HL-60 (cell line): ENCODE measurements at regions not wholly inside any gene's neighbourhood (a gene's known extent, or its start where the extent isn't known, plus 50 kb on each side); places are given as distances from the start of the nearest gene placed in this dataset.

Experiments used
- DNase-seq, 2 experiments: peaks; one replicate each; pipeline ENCODE4 v3.0.0-alpha.2; 2010 to 2020; ENCODE audit warnings: low read depth in 1 of 2, low spot score in 1 of 2
- H3K27ac ChIP-seq: fragments of 250-450 bp; sonication (Bioruptor Pico); replicated peaks from 2 replicates; pipeline ENCODE4 v1.5.1; 2020; ENCODE audit warnings: mild to moderate bottlenecking, moderate library complexity
- H3K27me3 ChIP-seq: fragments of 250-450 bp; sonication (Bioruptor Pico); 2 replicates; pipeline ENCODE4 v1.5.1; 2021; ENCODE audit warnings: mild to moderate bottlenecking, moderate library complexity; ENCODE audit not compliant: insufficient read depth, poor library complexity, severe bottlenecking
- H3K4me3 ChIP-seq: replicated peaks from 2 replicates; pipeline ENCODE4 v1.5.1; 2011; ENCODE audit warnings: mild to moderate bottlenecking, control low read depth, low read length; ENCODE audit not compliant: insufficient read depth
- CTCF ChIP-seq: IDR thresholded peaks from one replicate; pipeline ENCODE4 v1.5.1; 2011; ENCODE audit warnings: low read length, control low read depth, inconsistent platforms; ENCODE audit not compliant: insufficient read depth
- GABPA ChIP-seq: IDR thresholded peaks from 2 replicates; pipeline ENCODE4 v1.6.1; 2012; ENCODE audit warnings: low read depth
- POLR2AphosphoS5 ChIP-seq: IDR thresholded peaks from 2 replicates; pipeline ENCODE4 v1.6.1; 2012; ENCODE audit warnings: low read depth
- SPI1 ChIP-seq: IDR thresholded peaks from 2 replicates; pipeline ENCODE4 v1.6.1; 2012; ENCODE audit warnings: low read depth, mild to moderate bottlenecking, borderline replicate concordance
- TF ChIP-seq, protein P1 (sequence below): IDR thresholded peaks from 2 replicates; pipeline ENCODE4 v1.6.1; 2012; ENCODE audit warnings: low read depth; ENCODE audit not compliant: insufficient replicate concordance

DNA sequence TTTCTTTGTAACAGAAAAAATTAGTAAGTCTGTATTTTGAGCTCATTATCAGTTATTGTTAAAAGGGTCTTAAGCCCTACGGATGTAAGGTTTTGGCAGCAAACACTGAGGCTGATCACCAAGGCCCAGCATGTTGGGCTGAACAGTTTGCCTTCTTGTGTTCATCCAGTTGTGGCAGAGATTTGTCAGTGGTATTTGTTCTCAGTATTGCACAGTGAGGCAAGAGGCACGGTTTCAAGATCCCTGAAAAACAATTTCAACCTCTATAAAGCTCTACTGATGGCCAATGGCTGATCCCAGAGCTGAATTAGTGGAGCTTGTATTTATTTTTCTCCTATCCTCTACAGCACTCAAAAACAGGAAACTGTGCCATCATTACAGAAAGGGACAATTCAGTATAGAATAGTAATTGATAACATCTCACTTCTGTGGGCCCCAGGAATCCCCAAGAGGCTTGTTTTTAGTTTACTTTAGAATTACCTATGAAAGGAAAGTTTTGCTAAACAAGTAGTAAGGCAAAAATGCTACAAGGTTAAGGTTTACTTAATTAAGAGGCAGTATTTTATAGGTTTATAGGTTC, 191.8 kb upstream of the RAB4A start:
- no peak for TF ChIP-seq SPI1
- TF ChIP-seq CTCF = no peak
- TF ChIP-seq POLR2AphosphoS5 = no peak
- TF ChIP-seq, protein P1, sequence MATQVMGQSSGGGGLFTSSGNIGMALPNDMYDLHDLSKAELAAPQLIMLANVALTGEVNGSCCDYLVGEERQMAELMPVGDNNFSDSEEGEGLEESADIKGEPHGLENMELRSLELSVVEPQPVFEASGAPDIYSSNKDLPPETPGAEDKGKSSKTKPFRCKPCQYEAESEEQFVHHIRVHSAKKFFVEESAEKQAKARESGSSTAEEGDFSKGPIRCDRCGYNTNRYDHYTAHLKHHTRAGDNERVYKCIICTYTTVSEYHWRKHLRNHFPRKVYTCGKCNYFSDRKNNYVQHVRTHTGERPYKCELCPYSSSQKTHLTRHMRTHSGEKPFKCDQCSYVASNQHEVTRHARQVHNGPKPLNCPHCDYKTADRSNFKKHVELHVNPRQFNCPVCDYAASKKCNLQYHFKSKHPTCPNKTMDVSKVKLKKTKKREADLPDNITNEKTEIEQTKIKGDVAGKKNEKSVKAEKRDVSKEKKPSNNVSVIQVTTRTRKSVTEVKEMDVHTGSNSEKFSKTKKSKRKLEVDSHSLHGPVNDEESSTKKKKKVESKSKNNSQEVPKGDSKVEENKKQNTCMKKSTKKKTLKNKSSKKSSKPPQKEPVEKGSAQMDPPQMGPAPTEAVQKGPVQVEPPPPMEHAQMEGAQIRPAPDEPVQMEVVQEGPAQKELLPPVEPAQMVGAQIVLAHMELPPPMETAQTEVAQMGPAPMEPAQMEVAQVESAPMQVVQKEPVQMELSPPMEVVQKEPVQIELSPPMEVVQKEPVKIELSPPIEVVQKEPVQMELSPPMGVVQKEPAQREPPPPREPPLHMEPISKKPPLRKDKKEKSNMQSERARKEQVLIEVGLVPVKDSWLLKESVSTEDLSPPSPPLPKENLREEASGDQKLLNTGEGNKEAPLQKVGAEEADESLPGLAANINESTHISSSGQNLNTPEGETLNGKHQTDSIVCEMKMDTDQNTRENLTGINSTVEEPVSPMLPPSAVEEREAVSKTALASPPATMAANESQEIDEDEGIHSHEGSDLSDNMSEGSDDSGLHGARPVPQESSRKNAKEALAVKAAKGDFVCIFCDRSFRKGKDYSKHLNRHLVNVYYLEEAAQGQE = no peak
- no peak for TF ChIP-seq GABPA
- Histone ChIP-seq H3K27me3 (no peaks in the 10 kb centered on the region), H3K27ac (no peak overlapping the region), H3K4me3 (no peak overlapping the region)
- no peak for DNase-seq

DNA sequence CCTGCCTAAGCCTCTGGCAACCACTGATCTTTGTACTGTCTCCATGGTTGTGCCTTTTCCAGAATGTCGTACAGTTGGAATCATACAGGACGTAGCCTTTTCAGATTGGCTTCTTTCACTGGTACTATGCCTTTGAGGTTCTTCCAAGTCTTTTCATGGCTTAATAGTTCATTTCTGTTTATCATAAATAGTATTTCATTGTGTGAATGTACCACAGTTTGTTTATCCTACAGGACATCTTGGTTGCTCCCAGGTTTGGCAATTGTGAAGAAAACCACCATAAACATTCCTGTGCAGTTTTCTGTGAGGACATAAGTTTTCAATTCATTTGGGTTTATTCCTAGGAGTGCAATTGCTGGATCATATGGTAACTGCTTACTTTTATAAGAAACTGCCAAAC, 190.6 kb upstream of the RAB4A start:
- no peak for DNase-seq
- Histone ChIP-seq H3K4me3 (no peak overlapping the region), H3K27me3 (no peaks in the 10 kb centered on the region), H3K27ac (no peak overlapping the region)
- no peak for TF ChIP-seq POLR2AphosphoS5
- no peak for TF ChIP-seq SPI1
- TF ChIP-seq CTCF = no peak
- no peak for TF ChIP-seq GABPA

DNA sequence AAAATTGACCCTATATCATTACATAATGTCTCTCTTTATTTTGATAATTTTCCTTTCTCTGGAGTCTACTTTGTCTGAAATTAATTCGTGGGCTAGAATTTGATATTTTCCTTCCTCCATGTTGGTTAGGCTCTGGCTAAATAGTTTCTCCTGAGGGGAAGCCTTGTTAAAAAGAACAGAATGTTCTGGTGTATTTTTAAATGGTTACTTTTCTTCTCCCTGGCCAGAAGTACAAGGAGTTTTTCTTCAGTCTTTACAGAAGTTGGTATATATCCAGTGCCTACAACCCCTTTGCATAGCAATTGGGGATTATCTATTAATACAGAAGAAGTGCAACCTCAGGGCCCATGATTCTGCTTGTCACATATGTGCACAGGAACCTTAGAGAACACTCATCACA, 185.6 kb upstream of the RAB4A start:
- TF ChIP-seq POLR2AphosphoS5 = no peak
- no peak for TF ChIP-seq CTCF
- TF ChIP-seq GABPA = no peak
- TF ChIP-seq, protein P1 = no peak
- no peak for TF ChIP-seq SPI1
- H3K27me3 ChIP-seq = no peaks in the 10 kb centered on the region

DNA sequence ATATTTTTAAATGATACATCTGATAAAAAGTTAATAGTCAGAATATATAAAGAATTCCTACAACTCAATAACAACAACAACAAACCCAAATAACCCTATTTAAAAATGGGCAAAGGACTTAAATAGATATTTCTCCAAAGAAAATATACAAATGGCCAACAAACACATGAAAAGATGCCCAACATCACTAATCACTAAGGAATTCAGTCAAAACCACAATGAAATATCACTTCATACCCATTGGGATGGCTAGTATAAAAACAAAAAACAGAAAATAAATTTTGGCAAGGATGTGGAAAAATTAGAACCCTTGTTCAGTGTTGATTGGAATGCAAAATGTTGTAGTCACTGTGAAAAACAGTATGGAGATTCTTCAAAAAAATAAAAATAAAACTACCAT, 184.8 kb upstream of the RAB4A start:
- no peak overlapping the region for H3K4me3 ChIP-seq
- DNase-seq = no peak
- no peak for TF ChIP-seq GABPA
- no peak for TF ChIP-seq CTCF
- TF ChIP-seq, protein P1 = no peak
- no peak for TF ChIP-seq POLR2AphosphoS5
- TF ChIP-seq SPI1 = no peak
- no peaks in the 10 kb centered on the region for H3K27me3 ChIP-seq
- no peak overlapping the region for H3K27ac ChIP-seq

More for the DNA sequence above, 185.6 kb upstream of the RAB4A start:
- H3K27ac ChIP-seq = no peak overlapping the region
- no peak overlapping the region for H3K4me3 ChIP-seq
- no peak for DNase-seq
